ENCODE measurements at regions not wholly inside any gene's neighbourhood (a gene's known extent, or its start where the extent isn't known, plus 50 kb on each side); places are given as distances from the start of the nearest gene placed in this dataset.
"Not testable (repeated sequence)": the region's sequence is repeated elsewhere in the genome, so short reads cannot be mapped to it uniquely, and the experiment has no call there.

DNA sequence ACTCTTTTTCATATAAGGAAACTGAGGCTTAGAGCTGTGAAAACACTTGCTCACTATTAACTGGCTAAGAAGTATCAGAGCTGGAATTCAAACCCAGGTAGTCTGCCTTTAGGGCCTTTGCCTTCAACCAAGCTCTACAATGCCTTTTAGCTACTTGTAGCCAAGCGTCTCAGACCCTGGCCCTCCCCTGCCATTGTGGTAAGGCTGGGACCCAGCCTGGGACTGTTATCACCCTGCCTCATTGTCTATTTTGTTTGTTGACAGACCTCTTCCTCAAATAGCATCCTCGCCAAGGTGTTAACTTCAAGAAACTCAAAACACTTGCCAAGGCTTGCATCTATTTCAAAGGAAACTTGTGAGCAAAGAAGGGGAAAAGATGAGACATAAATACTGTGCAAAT, 76.7 kb upstream of the CD28 start:
- no peak for DNase-seq (ENCODE audit: low read depth, low spot score)

DNA sequence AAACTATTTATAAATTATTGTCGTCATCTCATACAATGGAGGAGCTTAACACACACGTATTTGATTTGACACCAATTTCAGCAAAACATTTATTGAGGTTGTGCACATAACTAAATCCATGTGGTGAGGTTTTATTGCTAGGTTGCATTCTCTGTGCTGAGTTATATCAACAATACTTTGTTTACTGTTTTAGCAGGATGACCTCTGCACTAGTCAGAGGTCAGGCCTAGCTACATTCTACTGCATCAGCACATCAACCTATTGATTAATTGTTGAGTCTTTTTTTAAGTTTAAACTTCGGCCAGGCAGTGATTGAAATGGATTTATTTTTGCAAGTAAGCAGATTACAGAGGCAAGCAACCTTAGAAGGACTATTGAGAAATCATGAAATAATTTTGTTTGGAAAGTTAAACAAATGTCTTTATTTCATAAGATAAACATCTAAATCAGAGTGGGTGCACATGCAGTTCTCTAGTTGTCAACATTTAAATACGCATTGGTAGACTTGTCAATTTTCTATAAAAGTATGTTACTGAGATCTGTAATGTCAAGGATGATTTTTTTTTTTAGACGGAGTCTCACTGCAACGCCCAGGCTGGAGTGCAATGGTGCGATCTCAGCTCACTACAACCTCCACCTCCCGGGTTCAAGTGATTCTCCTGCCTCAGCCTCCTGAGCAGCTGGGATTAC, 75.2 kb upstream of the CD28 start:
- no peak for DNase-seq (ENCODE audit: low read depth, low spot score)

DNA sequence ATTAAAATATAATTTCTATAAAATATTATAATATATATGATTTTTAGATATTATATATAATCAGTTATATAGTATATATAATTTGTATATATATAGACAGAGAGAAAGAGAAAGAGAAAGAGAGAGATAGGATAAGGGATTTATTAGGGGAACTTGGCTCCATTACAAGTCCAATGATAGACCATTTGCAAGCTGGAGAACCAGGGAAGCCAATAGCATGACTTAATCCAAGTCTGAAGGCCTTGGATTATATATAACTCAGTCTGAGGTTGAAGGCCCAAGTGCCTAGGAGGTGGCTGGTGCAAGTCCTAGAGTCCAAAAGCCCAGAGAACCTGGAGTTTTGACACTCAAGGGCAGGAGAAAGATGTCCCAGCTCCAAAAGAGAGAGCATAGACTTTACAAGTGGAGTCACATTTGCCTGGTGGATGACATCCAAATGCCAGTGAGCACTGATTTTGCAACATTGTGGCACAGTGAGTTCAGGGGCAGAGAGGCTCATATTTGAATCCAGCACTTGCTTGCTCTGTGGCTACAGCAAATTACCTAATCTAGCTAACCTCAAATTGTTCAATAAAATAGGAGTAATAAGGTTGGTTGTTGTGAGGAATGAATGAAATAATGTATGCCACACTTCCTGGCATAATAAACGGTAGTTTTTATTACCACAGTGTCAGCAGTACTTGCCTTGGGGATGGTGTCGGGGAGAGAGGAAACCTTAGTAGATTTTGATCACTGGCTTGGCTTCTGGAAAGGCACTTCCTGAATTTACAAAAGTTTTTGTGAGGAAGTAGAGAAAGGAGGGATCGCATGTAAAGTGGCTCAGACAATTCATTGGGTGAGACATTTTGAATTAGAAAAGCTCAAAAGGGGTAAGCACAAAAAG, 69.6 kb upstream of the CD28 start:
- DNase-seq (ENCODE audit: low read depth, low spot score): no peak

DNA sequence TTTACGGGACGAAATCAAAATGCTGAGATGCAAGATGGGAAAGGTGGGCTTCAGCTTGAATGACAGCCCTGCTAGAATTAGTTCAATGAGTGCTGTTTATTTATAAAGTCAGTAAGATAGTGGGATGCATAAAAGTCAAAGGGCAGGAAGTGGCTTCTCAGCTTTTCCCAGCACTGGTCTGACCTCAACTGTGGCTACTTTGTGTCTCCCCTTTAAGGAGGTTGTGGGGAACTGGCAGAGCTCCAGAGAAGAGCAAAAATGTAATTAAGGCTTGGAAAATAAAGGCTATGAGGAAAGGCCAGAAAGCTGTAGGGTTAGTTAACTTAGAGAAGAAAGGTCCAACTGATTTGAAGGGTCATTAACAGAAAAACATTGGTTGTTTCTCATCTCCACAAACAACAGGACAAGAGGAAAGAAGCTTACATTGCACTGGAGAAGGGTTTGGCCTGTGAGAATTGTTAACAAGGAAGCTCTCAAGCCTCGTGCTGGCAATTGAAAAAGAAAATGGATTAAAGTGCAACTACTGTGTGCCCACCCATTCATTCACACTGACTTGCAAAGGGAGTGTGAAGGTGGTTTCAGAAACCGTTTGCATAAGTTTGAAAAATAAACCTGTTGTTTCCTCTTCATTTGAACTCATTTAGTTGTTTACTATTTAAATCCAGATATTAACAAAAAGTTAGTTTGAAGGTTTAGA, 68.8 kb upstream of the CD28 start:
- DNase-seq (ENCODE audit: low read depth, low spot score): no peak

DNA sequence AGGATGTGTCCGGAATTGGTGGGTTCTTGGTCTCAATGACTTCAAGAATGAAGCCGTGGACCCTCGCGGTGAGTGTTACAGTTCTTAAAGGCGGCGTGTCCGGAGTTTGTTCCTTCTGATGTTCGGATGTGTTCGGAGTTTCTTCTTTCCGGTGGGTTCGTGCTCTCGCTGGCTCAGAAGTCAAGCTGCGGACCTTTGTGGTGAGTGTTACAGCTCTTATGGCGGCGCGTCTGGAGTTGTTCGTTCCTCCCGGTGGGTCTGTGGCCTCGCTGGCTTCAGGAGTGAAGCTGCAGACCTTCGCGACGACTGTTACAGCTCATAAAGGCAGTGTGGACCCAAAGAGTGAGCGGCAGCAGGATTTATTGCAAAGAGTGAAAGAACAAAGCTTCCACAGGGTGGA, 64.6 kb upstream of the CD28 start:
- DNase-seq (ENCODE audit: low read depth, low spot score): not testable (repeated sequence)

DNA sequence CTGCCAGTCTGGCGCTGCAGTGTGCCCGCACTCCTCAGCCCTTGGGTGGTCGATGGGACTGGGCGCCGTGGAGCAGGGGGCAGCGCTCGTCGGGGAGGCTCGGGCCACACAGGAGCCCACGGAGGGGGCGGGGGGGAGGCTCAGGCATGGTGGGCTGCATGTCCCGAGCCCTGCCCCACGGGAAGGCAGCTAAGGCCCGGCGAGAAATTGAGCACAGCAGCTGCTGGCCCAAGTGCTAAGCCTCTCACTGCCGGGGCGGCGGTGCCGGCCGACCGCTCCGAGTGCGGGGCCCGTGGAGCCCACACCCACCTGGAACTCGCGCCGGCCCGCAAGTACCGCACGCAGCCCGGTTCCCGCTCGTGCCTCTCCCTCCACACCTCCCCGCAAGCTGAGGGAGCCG, 63.6 kb upstream of the CD28 start:
- DNase-seq (ENCODE audit: low read depth, low spot score): not testable (repeated sequence)

DNA sequence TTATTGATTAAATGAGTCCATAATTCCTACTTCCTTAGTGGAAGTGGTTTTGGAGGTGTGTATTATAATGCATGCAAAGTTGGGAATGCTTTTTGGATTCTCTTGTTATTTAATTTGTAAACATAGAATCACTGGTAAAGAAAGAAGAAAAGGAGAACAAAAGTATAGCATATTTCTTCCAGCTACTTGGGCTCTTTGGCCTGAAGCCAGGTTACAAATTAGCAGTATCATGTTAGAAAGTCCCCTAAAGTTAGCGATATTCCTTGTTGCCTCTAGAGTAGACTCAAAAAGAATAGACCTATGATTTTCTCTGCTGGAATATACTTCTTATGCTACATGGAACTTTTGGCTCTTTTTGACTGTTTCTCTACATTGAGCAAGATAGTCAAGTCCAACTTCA, 60.6 kb upstream of the CD28 start:
- DNase-seq (ENCODE audit: low read depth, low spot score): no peak

DNA sequence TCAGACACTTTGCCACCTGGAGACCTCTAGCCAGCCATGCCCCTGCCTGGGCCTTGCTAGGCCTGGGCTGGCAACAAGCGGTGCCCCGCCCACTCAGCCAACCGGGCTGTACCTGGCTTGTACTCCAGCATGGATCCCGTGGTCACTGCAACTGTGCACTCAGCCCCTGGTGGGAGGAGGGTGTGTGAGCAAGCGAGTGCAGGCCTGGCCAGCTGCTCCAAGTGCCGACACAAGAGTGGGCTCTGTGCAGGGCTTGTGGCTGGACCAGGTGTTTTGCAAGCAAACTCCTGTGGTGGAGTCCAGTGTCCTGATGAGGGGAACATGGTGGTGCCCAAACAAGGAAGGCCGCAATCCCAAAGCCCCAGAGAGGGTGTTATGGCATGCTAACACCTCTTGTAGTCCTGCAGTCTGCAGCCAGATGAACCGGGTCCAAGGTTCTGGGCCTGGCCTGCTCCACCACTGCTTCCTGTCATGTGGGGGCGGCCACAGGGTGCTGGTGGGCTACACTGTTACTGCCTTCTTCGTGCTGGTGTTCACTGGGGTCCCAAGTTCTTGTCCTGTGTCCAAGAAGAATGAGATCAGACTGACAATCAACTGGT, 60.1 kb upstream of the CD28 start:
- no peak for DNase-seq (ENCODE audit: low read depth, low spot score)

DNA sequence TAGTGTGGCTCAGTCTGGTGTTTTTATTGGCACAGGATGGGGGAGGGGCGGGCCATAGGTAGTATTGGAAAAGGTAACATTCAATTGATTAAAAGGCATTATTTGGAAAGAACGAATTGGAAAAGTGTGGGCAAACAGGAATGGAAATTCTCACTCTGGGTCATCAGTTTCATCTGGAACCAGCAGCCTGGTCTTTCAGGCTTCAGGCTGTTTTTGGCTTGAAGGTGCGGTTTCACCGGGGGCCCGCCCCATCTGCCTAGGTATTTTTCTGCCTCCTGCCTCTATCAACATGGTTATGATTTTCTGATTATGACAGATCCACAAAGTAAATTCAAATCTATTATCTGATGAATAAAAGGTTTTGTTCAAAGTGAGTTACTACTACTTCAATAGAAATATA, 59.5 kb upstream of the CD28 start:
- no peak for DNase-seq (ENCODE audit: low read depth, low spot score)

DNA sequence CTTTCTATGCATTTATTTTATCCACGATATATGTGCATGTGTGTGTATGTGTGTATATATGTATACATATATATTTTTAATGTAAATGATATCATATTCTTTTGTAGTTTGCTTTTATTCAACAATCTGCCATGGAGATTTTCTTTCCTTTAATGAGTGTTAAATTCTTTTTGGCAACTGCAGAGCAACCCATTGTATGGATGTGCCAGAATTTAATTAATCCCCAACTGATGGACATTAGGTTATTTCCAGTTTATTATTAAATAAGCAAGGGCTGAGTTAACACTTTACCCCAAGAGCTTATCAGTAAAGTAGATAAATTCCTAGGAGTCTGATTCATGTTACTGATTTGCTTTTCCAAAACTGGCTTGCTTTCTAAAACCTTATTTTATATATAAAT, 58.9 kb upstream of the CD28 start:
- no peak for DNase-seq (ENCODE audit: low read depth, low spot score)

DNA sequence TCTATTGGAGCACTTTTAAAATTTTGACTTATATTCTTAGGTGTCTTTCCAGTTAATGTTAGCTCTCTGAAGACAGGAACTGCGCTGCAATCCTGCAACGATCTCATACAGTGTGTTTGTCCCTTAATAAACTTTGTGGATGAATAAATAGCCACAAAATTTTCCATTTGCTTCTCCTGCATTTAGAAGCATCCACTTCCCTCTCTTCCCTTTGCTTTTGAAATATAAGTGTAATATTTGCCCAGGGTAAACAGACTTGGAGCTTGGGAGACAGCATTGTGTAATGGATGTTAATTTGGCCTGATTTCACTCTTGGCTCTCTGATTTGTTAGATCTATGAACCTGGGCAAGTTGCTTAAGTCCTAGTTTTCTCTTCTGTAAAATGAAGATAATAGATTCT, 58.2 kb upstream of the CD28 start:
- DNase-seq (ENCODE audit: low read depth, low spot score): no peak

DNA sequence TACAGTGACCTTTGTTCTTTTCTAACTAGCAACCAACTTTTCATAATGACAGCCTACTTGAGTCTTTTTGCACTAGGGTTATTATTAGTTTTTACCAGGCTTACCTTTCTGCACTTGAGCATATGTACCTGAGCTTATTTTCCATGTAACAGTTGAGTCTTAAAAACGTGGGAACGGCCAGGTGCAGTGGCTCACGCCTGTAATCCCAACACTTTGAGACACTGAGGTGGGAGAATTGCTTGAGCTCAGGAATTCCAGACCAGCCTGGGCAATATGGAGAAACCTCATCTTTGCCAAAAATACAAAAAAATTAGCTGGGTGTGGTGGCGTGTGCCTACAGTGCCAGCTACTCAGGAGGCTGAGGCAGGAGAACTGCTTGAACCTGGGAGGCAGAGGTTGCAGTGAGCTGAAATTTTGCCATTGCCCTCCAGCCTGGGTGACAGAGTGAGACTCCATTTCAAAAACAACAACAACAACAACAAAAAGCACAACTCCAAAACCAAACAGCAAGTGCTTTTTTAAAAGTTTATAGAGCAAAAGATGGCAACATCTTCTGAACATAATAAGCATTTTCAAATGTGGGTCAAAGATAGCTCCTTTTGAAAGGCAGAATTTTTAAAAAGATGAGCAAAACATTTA, 57.1 kb upstream of the CD28 start:
- no peak for DNase-seq (ENCODE audit: low read depth, low spot score)

DNA sequence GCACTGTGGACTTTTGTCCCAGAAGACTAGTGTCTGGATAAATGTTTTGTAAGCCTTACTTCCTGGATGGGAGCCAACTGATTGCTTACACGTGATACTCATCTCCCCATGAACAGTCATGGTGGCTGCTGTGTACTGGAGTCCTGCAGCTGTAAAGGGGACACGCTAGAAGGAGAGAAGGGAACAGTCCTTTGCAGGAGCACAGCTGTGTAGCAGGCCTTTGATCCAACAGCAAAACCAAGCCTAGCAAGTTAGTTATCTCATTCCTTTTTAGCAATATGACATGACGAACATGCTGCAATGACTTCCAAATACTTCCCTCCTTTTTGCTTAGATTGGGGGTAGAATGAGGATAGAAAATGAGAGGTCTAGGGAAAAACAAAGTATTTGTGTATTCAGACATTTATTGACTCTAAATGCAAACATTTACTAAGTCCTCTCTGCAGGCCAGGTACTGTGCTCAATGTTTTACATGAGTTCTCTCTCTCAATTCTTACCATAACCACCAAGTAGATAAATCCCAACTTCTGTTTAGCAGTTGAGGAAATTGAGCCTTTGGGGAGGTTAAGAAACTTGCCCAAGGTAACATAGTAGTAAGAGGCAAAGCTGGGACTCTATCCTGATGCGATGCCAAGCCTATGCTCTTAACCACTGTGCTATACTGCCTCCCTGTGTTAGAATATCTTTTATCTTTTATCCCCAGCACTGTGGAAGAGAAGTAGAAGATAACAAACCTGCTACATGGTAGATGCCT, 55.4 kb upstream of the CD28 start:
- DNase-seq (ENCODE audit: low read depth, low spot score): no peak

DNA sequence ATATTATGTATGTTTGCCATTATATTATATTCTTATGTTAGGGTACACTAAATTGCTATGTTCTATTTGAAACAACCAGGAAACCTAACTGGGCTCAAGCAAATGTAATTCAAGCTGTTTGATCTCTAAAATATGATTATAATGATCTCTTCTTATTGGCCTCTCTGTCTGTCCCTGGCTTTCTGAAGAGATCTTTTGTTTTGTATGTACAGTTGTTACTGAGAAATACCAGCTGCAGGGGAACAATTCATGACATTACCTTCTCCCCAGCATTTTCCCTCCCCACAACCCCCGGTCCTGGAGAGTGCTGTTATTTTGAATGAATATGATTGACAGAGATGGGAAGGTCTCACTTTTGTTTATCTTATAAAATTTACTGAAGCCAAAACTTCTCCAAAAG, 54.8 kb upstream of the CD28 start:
- DNase-seq (ENCODE audit: low read depth, low spot score): no peak

DNA sequence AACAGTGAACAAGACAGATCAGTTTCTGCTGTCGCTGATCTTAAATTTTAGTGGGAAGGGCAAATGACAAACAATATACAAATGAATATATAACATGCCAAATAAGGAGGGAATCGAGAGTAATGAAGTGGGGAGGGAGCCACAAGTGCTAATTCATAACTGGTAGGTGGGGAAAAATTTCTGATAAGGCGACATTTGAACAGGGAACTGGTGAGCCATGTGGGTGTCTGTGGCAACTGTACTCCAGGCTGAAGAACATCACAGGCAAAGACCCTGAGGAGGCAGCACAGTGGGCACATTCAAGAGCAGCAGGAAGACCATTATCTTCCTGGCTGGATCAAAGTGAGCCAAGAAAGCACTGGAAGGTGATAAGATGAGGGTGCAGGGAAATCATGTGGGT, 51.6 kb upstream of the CD28 start:
- no peak for DNase-seq (ENCODE audit: low read depth, low spot score)

DNA sequence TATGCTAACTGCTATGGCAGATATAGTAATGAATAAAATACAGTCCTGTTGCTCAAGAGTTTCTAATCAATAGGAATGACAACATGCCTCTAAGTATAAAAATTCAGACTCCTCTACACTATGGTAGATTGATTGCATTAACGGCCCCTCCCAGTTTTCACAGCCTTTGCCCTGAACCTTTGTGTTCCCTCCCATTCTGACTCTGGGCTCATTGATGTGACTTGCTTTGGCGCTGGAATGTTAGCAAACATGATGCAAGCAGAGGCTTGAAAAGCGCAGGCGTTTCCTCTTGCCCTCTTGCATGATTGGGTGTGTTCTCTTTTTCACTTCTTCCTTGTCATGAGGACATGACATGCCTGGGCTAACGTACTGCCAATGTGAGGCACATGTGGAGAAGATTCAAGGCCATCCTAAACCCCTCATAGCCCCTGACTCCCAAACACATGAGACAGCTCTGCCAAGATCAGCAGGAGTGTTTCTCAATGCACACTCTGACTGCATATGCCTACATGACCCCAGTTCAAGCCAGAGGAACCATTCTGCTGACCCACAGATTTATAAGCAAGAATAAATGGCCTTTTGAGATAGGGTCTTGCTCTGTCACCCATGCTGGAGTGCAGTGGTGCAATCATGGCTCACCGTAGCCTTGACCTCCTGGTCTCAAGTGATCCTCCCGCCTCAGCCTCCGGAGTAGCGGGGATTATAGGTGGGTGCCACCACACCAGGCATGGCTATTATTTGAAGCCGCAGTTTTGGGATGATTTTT, 49.7 kb upstream of the CD28 start:
- no peak for DNase-seq (ENCODE audit: low read depth, low spot score)
